GM13976 (cell line): ENCODE measurements at regions not wholly inside any gene's neighbourhood (a gene's known extent, or its start where the extent isn't known, plus 50 kb on each side); places are given as distances from the start of the nearest gene placed in this dataset.
"Not testable (repeated sequence)": the region's sequence is repeated elsewhere in the genome, so short reads cannot be mapped to it uniquely, and the experiment has no call there.

Experiments
- DNase-seq: peaks from one replicate; pipeline ENCODE4 v3.0.0; 2012; ENCODE audit warnings: low spot score
- in situ Hi-C: fragments of 300-500 bp; cut with MboI; formaldehyde crosslinking; loops from one replicate; pipeline ENCODE4 v1.12.0; 2022; ENCODE audit warnings: low sequenced_read_pairs, mixed read lengths, inconsistent platforms; ENCODE audit not compliant: unreplicated experiment
- TF ChIP-seq, protein P1 (sequence below): IDR thresholded peaks from 2 replicates; pipeline ENCODE4 v1.5.1; 2012; ENCODE audit warnings: borderline replicate concordance, mild to moderate bottlenecking; ENCODE audit not compliant: insufficient read depth; ENCODE audit errors: extremely low read depth, missing control alignments, control extremely low read depth

DNA sequence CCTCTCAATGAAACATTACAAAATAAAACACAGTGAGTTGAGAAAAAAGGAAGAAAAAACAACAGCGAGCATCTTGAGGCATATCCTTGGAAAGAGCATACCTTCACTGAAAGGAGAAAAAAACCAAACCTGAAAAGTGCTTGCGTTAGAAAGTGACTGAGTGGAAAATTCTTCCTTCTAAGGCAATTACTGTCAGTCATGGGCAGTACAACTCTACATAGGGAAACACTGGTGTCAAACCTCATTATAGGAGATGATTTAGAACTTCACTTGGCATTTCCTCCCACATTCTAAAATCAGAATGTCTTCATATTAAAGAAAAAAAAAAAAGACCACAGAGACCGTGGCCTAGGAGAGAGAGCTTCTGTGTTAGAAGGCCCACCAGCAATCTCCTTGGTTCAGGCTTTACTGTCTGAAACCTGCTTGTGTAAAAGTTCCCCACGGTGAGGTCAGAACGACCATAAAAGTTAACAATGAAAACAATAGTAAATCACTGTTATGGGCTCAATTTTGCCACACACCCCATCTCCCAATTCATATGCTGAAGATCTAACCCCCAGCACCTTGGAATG is 91.1 kb upstream of the CRY1 start:
- TF ChIP-seq, protein P1, sequence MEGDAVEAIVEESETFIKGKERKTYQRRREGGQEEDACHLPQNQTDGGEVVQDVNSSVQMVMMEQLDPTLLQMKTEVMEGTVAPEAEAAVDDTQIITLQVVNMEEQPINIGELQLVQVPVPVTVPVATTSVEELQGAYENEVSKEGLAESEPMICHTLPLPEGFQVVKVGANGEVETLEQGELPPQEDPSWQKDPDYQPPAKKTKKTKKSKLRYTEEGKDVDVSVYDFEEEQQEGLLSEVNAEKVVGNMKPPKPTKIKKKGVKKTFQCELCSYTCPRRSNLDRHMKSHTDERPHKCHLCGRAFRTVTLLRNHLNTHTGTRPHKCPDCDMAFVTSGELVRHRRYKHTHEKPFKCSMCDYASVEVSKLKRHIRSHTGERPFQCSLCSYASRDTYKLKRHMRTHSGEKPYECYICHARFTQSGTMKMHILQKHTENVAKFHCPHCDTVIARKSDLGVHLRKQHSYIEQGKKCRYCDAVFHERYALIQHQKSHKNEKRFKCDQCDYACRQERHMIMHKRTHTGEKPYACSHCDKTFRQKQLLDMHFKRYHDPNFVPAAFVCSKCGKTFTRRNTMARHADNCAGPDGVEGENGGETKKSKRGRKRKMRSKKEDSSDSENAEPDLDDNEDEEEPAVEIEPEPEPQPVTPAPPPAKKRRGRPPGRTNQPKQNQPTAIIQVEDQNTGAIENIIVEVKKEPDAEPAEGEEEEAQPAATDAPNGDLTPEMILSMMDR = no peak
- DNase-seq = no peak
- in situ Hi-C loops = no loop called here

DNA sequence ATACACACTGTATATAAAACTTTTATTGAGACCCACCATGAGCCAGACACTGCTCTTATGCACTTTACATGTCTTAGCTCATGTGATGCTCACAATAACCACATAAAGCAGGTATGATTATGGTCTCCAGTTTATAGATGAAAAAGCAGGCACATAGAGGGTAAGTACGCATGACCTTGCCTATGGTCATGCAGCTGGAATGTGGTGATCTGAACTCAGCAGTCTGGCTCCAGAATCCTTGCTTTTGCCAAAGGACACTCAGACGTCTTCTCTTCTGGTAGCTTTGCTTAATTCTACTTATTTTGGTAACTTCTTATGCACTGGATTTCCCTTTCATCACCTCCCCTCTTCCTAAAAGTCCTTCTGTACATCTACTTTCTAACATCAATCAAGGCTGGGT is 103.3 kb upstream of the CRY1 start:
- in situ Hi-C loops = no loop called here
- TF ChIP-seq, protein P1 = no peak
- DNase-seq = no peak

DNA sequence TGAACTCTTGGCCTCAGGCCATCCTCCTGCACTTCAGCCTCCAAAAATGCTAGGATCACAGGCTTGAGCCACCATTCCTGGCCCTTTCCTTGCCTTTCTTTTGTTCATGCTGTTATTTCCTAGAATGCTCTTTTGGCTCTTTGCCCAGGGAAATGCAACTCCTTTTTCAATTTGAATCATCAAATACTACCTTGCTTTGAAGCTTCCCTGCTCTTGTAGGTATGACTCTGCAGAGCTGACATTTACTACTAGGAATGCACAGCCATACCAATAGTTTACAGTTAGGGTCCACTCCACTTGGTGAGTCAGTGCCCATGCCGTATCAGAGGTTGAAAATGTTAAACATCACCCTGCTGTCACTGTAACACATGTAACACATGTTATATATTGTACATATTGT is 107.0 kb upstream of the CRY1 start:
- TF ChIP-seq, protein P1 = no peak
- no peak for DNase-seq
- in situ Hi-C loops = no loop called here

DNA sequence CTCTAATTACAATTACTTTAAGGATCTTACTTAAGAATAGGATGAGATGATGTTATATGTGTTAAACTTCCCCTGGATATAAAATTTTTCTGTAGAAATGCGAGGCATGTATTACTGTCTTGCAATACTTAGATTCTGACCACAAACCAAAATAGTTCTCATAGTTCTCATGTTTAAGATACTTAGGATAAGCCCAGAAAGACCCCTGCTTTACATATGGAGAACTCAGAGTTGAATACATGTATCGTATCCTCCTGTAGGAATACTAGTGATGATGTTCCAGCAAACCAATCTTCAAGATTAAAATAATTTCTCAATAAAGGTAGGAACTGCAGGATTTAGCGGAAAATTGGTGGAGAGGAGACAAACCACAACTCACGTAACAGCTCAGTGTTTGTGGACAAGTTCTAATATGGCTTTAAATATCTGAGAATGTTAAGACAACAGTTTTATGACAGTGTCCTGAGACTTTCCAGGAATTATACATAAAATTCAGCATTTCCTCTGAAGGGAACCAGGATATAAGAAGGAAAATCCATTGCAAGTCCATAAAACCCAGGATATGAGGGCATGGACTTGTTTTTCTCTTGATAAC is 114.7 kb upstream of the CRY1 start:
- in situ Hi-C loops = no loop called here
- DNase-seq = no peak

DNA sequence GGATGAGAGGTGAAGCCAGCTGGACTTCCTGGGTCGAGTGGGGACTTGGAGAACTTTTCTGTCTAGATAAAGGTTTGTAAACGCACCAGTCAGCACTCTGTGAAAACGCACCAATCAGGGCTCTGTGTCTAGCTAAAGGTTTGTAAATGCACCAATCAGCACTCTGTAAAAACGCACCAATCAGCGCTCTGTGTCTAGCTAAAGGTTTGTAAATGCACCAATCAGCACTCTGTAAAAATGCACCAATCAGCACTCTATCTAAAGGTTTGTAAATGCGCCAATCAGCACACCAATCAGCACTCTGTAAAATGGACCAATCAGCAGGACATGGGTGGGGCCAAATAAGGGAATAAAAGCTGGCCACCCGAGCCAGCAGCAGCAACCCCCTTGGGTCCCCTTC is 116.4 kb upstream of the CRY1 start:
- DNase-seq, in situ Hi-C loops: not testable (repeated sequence)

More for the DNA sequence above, 114.7 kb upstream of the CRY1 start:
- TF ChIP-seq, protein P1 = no peak

DNA sequence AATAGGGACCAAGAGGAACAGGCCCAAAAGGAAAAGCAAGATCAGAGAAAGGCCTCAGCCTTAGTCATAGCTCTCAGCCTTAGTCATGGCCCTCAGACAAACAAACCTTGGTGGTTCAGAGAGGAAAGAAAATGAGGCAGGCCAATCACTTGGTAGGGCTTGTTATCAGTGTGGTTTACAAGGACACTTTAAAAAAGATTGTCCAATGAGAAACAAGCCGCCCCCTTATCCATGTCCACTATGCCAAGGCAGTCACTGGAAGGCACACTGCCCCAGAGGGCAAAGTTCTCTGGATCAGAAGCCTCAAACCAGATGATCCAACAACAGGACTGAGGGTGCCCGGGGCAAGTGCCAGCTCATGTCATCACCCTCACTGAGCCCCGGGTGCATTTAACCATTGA is 121.0 kb upstream of the CRY1 start:
- in situ Hi-C loops, DNase-seq: not testable (repeated sequence)

DNA sequence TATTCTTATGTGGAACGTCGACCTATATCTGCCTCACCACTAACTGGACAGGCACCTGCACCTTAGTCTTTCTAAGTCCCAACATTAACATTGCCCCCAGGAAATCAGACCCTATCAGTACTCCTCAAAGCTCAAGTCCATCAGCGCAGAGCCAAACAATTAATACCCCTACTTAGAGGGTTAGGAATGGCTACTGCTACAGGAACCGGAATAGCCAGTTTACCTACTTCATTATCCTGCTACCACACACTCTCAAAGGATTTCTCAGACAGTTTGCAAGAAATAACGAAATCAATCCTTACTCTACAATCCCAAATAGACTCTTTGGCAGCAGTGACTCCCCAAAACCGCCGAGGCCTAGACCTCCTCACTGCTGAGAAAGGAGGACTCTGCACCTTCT is 123.1 kb upstream of the CRY1 start:
- DNase-seq, in situ Hi-C loops: not testable (repeated sequence)

DNA sequence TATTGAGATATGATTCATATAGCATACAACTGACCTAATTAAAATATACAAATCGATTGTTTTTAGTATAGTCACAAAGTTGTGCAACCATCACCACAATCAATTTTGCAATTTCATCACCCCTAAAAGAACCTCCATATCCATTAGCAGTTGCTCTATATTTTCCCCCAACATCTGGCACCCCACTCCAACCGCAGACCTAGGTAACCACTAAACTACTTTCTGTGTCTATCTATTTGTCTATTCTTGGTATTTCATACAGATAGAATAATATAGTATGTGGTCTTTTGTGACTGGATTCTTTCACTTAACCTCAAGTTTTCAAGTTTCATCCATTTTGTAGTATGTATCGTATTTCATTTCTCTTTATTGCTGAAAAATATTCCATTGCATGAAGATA is 126.0 kb upstream of the CRY1 start:
- TF ChIP-seq, protein P1 = no peak
- in situ Hi-C loops = no loop called here
- no peak for DNase-seq
